ENCODE measurements at regions not wholly inside any gene's neighbourhood (a gene's known extent, or its start where the extent isn't known, plus 50 kb on each side); places are given as distances from the start of the nearest gene placed in this dataset.
A peak's percentile ranks its signal among the peaks of the same experiment; 100 is the strongest.

GRCh38 chr1:234986750-234987414 is 141.8 kb downstream of the TOMM20 start:
- Histone ChIP-seq H3K56ac (ENCODE audit: insufficient read length, low read depth, low read length) (no peak overlapping the region), H2AFZ (ENCODE audit: low read length) (no peak overlapping the region), H3K4me2 (ENCODE audit: insufficient read depth, insufficient read length, low read length) (no peak overlapping the region), H3K4ac (ENCODE audit: low read depth, low read length) (no peak overlapping the region), H2BK12ac (ENCODE audit: insufficient read length, low read depth, low read length) (no peak overlapping the region), H3K79me1 (ENCODE audit: insufficient read depth, low read depth, low read length, poor library complexity, severe bottlenecking) (no peaks in the 10 kb centered on the region), H2BK15ac (ENCODE audit: low read depth, low read length) (no peak overlapping the region), H2AK5ac (ENCODE audit: insufficient read length, low read length) (no peak overlapping the region), H3K23ac (ENCODE audit: insufficient read length, low read depth, low read length) (no peak overlapping the region), H3K79me2 (ENCODE audit: insufficient read depth, low read length) (no peaks in the 10 kb centered on the region), H2BK120ac (ENCODE audit: low read depth, low read length, poor library complexity, severe bottlenecking) (no peak overlapping the region), H3T11ph (ENCODE audit: low read length) (no peak overlapping the region), H3K4me1 (ENCODE audit: insufficient read depth, low read length) (peaks cover 4% of the 10 kb centered on the region; the same call in 1 of the 2 replicates), H3K14ac (ENCODE audit: insufficient read depth, low read length) (0 out of 2 replicates have a peak overlapping the region, but pooled peaks have one; percentile 32), H4K8ac (replicated peaks; ENCODE audit: insufficient read length, low read depth, low read length) (no peak overlapping the region), H4K91ac (ENCODE audit: insufficient read length, low read depth, low read length) (no peak overlapping the region), H3K18ac (ENCODE audit: insufficient read length, low read depth, low read length) (no peak overlapping the region), H4K20me1 (ENCODE audit: control insufficient read depth, insufficient read depth, insufficient read length) (no peaks in the 10 kb centered on the region), H3K27ac (ENCODE audit: insufficient read length, low read depth, low read length) (peak overlapping the region; percentile 62), H3K23me2 (ENCODE audit: insufficient read length, low read depth, low read length, poor library complexity, severe bottlenecking) (no peaks in the 10 kb centered on the region), H3K9ac (ENCODE audit: extremely low read depth, insufficient read length, low read length) (no peak overlapping the region), H4K5ac (ENCODE audit: insufficient read length, low read depth, low read length) (no peak overlapping the region), H3K9me3 (ENCODE audit: control insufficient read depth, low read depth, low read length) (no peaks in the 10 kb centered on the region), H2BK20ac (ENCODE audit: low read depth, low read length, poor library complexity, severe bottlenecking) (no peak overlapping the region), H2BK5ac (ENCODE audit: insufficient read length, low read length) (no peak overlapping the region), H3K27me3 (ENCODE audit: insufficient read depth, low read length) (no peaks in the 10 kb centered on the region)
- Mint-ChIP-seq H3K9me3 (peaks cover 0 to 4% of the 10 kb centered on the region in 2 experiments; a peak in 1 of 5 replicates), H3K4me3 (no peak overlapping the region), H3K27me3 (ENCODE audit: low read depth) (peaks cover 2% of the 10 kb centered on the region; the same call in 1 of the 2 replicates), H3K27ac (peak overlapping the region; percentile 94 to 98 (median 94)), H3K4me1 (peaks cover 31 to 38% of the 10 kb centered on the region in 2 experiments), H3K36me3 (ENCODE audit: insufficient read depth in 1 of 3, low read depth in 3 of 3) (no peaks in the 10 kb centered on the region; a peak in 2 of 7 replicates)
- no CpG with 5 or more reads among the region's 9 CpGs for WGBS (ENCODE audit: extremely low coverage, insufficient read length, low lambda C conversion rate)
- no peak for TF ChIP-seq CTCF (conservative IDR thresholded peaks at IDR 0.05)
- no peak for DNase-seq

Measured in H9 (cell line).